Vagina (tissue), 2 donors: ENCODE measurements at regions not wholly inside any gene's neighbourhood (a gene's known extent, or its start where the extent isn't known, plus 50 kb on each side); places are given as distances from the start of the nearest gene placed in this dataset.

Source experiments
- CTCF ChIP-seq, 3 experiments: fragments of 450-650 bp in 2 of 3; fragments of 200-600 bp in 1 of 3; sonication (generic) in 1 of 3; IDR thresholded peaks; one replicate each; pipeline ENCODE4 v1.5.1; 2017 to 2019; ENCODE audit warnings: antibody characterized with exemption in 3 of 3, mild to moderate bottlenecking in 2 of 3, moderate library complexity in 2 of 3
- POLR2A ChIP-seq, 2 donors: fragments of 450-650 bp; IDR thresholded peaks; one replicate each; pipeline ENCODE4 v1.6.1; 2017; ENCODE audit warnings: antibody characterized with exemption in 2 of 2, mild to moderate bottlenecking in 2 of 2, moderate library complexity in 2 of 2
- POLR2AphosphoS5 ChIP-seq, 2 donors: sonication (generic); formaldehyde crosslinking; IDR thresholded peaks; one replicate each; pipeline ENCODE4 v1.9.0; 2017; ENCODE audit warnings: antibody characterized with exemption in 2 of 2, mild to moderate bottlenecking in 2 of 2, low read depth in 1 of 2; ENCODE audit not compliant: insufficient read depth in 1 of 2

- no peak for TF ChIP-seq CTCF (IDR thresholded peaks at IDR 0.05)
- TF ChIP-seq POLR2AphosphoS5 (IDR thresholded peaks at IDR 0.05; ENCODE audit: insufficient read depth in 1 of 2, low read depth in 1 of 2) = no peak
- no peak for TF ChIP-seq POLR2A (IDR thresholded peaks at IDR 0.05)
Measured at GRCh38 chr6:30830438-30830837, 53.9 kb upstream of the DDR1 start.
